Esophagus squamous epithelium (tissue), 5 donors: ENCODE measurements at regions not wholly inside any gene's neighbourhood (a gene's known extent, or its start where the extent isn't known, plus 50 kb on each side); places are given as distances from the start of the nearest gene placed in this dataset.

Source experiments
- DNase-seq: peaks from one replicate; lab custom pipeline; 2025; lab: John Stamatoyannopoulos, UW
- H3K27ac ChIP-seq, 4 donors: fragments of 200-600 bp; sonication (generic); one replicate each; pipeline ENCODE4 v1.5.1; 2016 to 2019; ENCODE audit warnings: mild to moderate bottlenecking in 1 of 4
- H3K27me3 ChIP-seq, 4 donors: fragments of 200-600 bp; sonication (generic); 1 replicate in 3 of 4; 2 replicates in 1 of 4; pipeline versions ENCODE4 v1.5.1 to v1.6.0; 2017 to 2021; ENCODE audit warnings: antibody characterized with exemption in 1 of 4
- H3K36me3 ChIP-seq, 3 donors: fragments of 200-600 bp; sonication (generic); one replicate each; pipeline ENCODE4 v1.5.1; 2016 to 2019
- H3K4me1 ChIP-seq, 3 donors: fragments of 200-600 bp; sonication (generic); one replicate each; pipeline ENCODE4 v1.5.1; 2017 to 2019
- H3K4me3 ChIP-seq, 4 donors: fragments of 200-600 bp; sonication (generic); 1 replicate in 3 of 4; 2 replicates in 1 of 4; pipeline ENCODE4 v1.5.1; 2016 to 2019; ENCODE audit warnings: mild to moderate bottlenecking in 2 of 4, moderate library complexity in 1 of 4
- H3K9me3 ChIP-seq, 3 donors: fragments of 200-600 bp; sonication (generic); one replicate each; pipeline ENCODE4 v1.5.1; 2016 to 2019
- CTCF ChIP-seq, 6 experiments: fragments of 450-650 bp in 4 of 6; fragments of 200-600 bp in 2 of 6; sonication (generic) in 2 of 6; IDR thresholded peaks; one replicate each; pipeline ENCODE4 v1.5.1; 2016 to 2019; ENCODE audit warnings: antibody characterized with exemption in 6 of 6, mild to moderate bottlenecking in 4 of 6, moderate library complexity in 4 of 6
- POLR2A ChIP-seq, 4 donors: fragments of 450-650 bp; IDR thresholded peaks; one replicate each; pipeline ENCODE4 v1.6.1; 2017; ENCODE audit warnings: antibody characterized with exemption in 4 of 4, mild to moderate bottlenecking in 4 of 4, moderate library complexity in 3 of 4
- WGBS, 2 donors: methylation state at CpG; one replicate each; pipeline ENCODE4 v1.1.5; 2018; 5-methylcytosine and 5-hydroxymethylcytosine counted together
- intact Hi-C: fragments of 100-400 bp; cut with DNase I; formaldehyde crosslinking; loops from one replicate; pipeline ENCODE4 v1.15.0; 2022
- donor health status: DM: yes; HTN: yes; CAD: no.

- intact Hi-C loops, result no loop called here
- WGBS, 2 donors, result 15 to 33% methylated on average over 1 of the region's 1 CpG
- Histone ChIP-seq H3K27me3 (peaks cover 0 to 20% (median 0%) of the 10 kb centered on the region in 4 donors), H3K4me3 (no peak overlapping the region), H3K27ac (no peak overlapping the region), H3K9me3 (no peaks in the 10 kb centered on the region), H3K4me1 (no peaks in the 10 kb centered on the region), H3K36me3 (no peaks in the 10 kb centered on the region)
- DNase-seq, result no peak
- TF ChIP-seq POLR2A (IDR thresholded peaks at IDR 0.05) (no peak), CTCF (IDR thresholded peaks at IDR 0.05) (no peak)
Observed at GRCh38 chr9:85452841-85453240, 288.9 kb downstream of the AGTPBP1 start.

- Histone ChIP-seq H3K4me1 (no peaks in the 10 kb centered on the region), H3K9me3 (no peaks in the 10 kb centered on the region), H3K4me3 (no peak overlapping the region), H3K27me3 (peaks cover 0 to 20% (median 0%) of the 10 kb centered on the region in 4 donors), H3K36me3 (no peaks in the 10 kb centered on the region), H3K27ac (no peak overlapping the region)
- TF ChIP-seq POLR2A (IDR thresholded peaks at IDR 0.05) (no peak), CTCF (IDR thresholded peaks at IDR 0.05) (no peak)
- intact Hi-C loops, result no loop called here
- DNase-seq, result no peak
- 71 to 80% methylated on average over 2 of the region's 3 CpGs for WGBS, 2 donors
Observed at GRCh38 chr9:85451680-85452079, 290.1 kb downstream of the AGTPBP1 start.

GRCh38 chr9:85445887-85446286 is 295.9 kb downstream of the AGTPBP1 start:
- no peak for TF ChIP-seq CTCF (IDR thresholded peaks at IDR 0.05)
- TF ChIP-seq POLR2A (IDR thresholded peaks at IDR 0.05), result no peak
- DNase-seq, result no peak
- H3K4me3 ChIP-seq, result no peak overlapping the region
- H3K9me3 ChIP-seq, result no peaks in the 10 kb centered on the region
- peaks cover 0 to 35% (median 0%) of the 10 kb centered on the region in 4 donors for H3K27me3 ChIP-seq
- no peaks in the 10 kb centered on the region for H3K36me3 ChIP-seq
- intact Hi-C loops, result no loop called here
- no peak overlapping the region for H3K27ac ChIP-seq
- H3K4me1 ChIP-seq, result no peaks in the 10 kb centered on the region

GRCh38 chr9:85444243-85444642 is 297.5 kb downstream of the AGTPBP1 start:
- H3K36me3 ChIP-seq, result no peaks in the 10 kb centered on the region
- no peak overlapping the region for H3K4me3 ChIP-seq
- intact Hi-C loops, result no loop called here
- no peaks in the 10 kb centered on the region for H3K4me1 ChIP-seq
- no peaks in the 10 kb centered on the region for H3K9me3 ChIP-seq
- no peak for TF ChIP-seq POLR2A (IDR thresholded peaks at IDR 0.05)
- no peak for TF ChIP-seq CTCF (IDR thresholded peaks at IDR 0.05)
- no peak for DNase-seq
- H3K27me3 ChIP-seq, result peaks cover 0 to 40% (median 0%) of the 10 kb centered on the region in 4 donors
- no peak overlapping the region for H3K27ac ChIP-seq
- WGBS, 2 donors, result 40 to 47% methylated on average over 5 of the region's 5 CpGs

- Histone ChIP-seq H3K27ac (no peak overlapping the region), H3K4me3 (no peak overlapping the region), H3K4me1 (no peaks in the 10 kb centered on the region), H3K36me3 (no peaks in the 10 kb centered on the region), H3K9me3 (no peaks in the 10 kb centered on the region), H3K27me3 (peaks cover 0 to 40% (median 0%) of the 10 kb centered on the region in 4 donors)
- TF ChIP-seq CTCF (IDR thresholded peaks at IDR 0.05) (no peak), POLR2A (IDR thresholded peaks at IDR 0.05) (no peak)
- 69 to 84% methylated on average over 7 of the region's 7 CpGs for WGBS, 2 donors
- intact Hi-C loops, result no loop called here
- no peak for DNase-seq
Observed at GRCh38 chr9:85443190-85443598, 298.6 kb downstream of the AGTPBP1 start.
